HG03575 (cell line): ENCODE measurements at regions not wholly inside any gene's neighbourhood (a gene's known extent, or its start where the extent isn't known, plus 50 kb on each side); places are given as distances from the start of the nearest gene placed in this dataset.

Experiments
- ATAC-seq: cut with Tn5 transposase; IDR thresholded peaks from one replicate; pipeline ENCODE4 v1.9.1; 2021; ENCODE audit not compliant: unreplicated experiment, insufficient number of reproducible peaks, low FRiP score; ENCODE audit errors: extremely low read depth

GRCh38 chr5:118258223-118258622 is 730.1 kb downstream of the DTWD2 start:
- ATAC-seq: no peak

- ATAC-seq: no peak
These were observed 731.3 kb downstream of the DTWD2 start for GRCh38 chr5:118257066-118257465.

- ATAC-seq: no peak
These were observed 734.9 kb downstream of the DTWD2 start for GRCh38 chr5:118253225-118254061.

GRCh38 chr5:118249386-118249785 is 739.0 kb downstream of the DTWD2 start:
- ATAC-seq: peak; percentile 79

- no peak for ATAC-seq
These were observed 740.9 kb downstream of the DTWD2 start for GRCh38 chr5:118247458-118247857.

- ATAC-seq: no peak
These were observed 744.7 kb downstream of the DTWD2 start for GRCh38 chr5:118243613-118244012.

- no peak for ATAC-seq
These were observed 745.3 kb downstream of the DTWD2 start for GRCh38 chr5:118243068-118243467.

- no peak for ATAC-seq
These were observed 752.1 kb downstream of the DTWD2 start for GRCh38 chr5:118236108-118236849.

GRCh38 chr5:118233606-118234005 is 754.7 kb downstream of the DTWD2 start:
- no peak for ATAC-seq

- no peak for ATAC-seq
These were observed 759.9 kb downstream of the DTWD2 start for GRCh38 chr5:118228489-118228888.

GRCh38 chr5:118224546-118224945 is 763.8 kb downstream of the DTWD2 start:
- no peak for ATAC-seq

- ATAC-seq: no peak
These were observed 767.7 kb downstream of the DTWD2 start for GRCh38 chr5:118220556-118221195.

GRCh38 chr5:118211606-118212005 is 776.7 kb downstream of the DTWD2 start:
- ATAC-seq: no peak

GRCh38 chr5:118208031-118208453 is 780.3 kb downstream of the DTWD2 start:
- ATAC-seq: no peak

- no peak for ATAC-seq
These were observed 788.5 kb downstream of the DTWD2 start for GRCh38 chr5:118199801-118200200.

GRCh38 chr5:118196229-118196628 is 792.1 kb downstream of the DTWD2 start:
- ATAC-seq: no peak

- no peak for ATAC-seq
These were observed 793.1 kb downstream of the DTWD2 start for GRCh38 chr5:118195211-118195610.

- no peak for ATAC-seq
These were observed 795.0 kb downstream of the DTWD2 start for GRCh38 chr5:118193194-118193905.

- no peak for ATAC-seq
These were observed 803.3 kb downstream of the DTWD2 start for GRCh38 chr5:118185018-118185417.
